GF-D8 (cell line): ENCODE measurements at regions not wholly inside any gene's neighbourhood (a gene's known extent, or its start where the extent isn't known, plus 50 kb on each side); places are given as distances from the start of the nearest gene placed in this dataset.

ENCODE experiments used
- DNase-seq: peaks from one replicate; lab custom pipeline; 2025; lab: John Stamatoyannopoulos, UW

DNA sequence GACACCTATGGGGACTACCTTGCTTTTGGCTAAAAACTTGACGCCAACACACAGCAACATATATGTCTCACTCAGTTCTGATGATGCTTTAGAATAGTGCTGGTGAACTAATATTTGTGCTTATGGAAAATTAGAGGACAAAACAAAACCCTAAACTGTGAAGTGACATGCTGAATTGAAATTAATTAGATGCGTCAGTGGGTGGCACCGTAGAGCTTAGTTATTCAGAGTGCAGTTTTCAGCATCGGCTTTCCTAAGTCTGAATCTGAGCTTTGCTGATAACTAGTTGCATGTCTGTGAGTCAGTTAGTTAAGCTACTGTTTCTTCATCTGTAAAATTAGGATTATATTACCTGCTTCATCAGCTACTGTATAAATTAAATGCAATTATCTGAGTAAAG lies 245.0 kb upstream of the SORCS1 start:
- no peak for DNase-seq

DNA sequence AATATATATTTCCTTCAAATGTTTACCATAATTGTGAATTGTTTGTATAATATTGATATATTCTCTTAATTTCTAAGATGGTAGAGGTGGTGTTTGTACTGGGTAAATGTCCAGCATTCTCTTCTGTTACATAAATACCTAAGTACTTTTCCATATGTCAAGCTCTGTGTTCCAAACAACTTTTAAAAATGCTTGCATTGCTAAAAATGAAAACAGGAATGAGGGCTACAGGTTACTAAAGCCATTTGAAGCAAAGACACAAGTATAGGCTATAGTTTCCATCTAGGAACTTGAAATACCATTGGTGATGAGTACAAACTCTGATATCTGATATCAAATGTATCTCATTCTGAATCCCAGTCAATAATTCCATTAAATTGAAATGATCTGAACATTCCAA lies 233.6 kb upstream of the SORCS1 start:
- DNase-seq: no peak

DNA sequence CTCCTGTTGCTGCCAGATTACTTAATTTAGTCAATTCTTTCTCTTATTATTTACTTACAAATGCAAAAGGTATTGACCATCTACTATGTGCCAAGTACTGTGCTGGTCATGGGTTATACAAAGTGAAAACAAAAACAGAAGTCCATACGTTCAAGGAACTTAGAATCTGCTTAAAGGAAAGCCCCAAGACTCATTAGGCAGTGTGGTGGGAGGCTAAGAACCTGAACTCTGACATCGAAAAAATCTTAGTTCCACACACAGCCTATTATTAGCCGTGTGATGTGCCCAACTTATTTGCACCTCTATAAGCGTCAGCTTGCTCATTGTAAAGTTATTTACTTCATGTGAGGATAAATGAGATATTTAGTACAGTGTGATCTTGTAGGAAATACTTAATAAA lies 227.4 kb upstream of the SORCS1 start:
- DNase-seq: no peak

DNA sequence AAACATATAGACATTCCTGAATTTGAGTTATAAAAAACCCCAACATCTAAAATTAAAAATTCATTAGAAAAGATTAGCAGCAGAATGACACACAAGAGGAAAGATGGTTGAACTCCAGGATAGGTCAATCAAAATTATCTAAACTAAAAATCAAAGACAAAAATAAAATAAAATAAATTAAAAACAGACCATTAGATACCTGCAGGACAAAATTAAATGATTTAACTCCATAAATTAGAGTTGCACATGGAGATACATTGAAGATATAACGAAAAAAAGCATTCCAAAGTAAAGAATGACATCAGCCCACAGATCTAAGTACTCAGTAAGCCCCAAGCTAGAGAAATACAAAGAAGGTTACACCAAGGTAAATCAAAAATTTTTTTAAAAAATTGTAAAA lies 226.1 kb upstream of the SORCS1 start:
- no peak for DNase-seq

DNA sequence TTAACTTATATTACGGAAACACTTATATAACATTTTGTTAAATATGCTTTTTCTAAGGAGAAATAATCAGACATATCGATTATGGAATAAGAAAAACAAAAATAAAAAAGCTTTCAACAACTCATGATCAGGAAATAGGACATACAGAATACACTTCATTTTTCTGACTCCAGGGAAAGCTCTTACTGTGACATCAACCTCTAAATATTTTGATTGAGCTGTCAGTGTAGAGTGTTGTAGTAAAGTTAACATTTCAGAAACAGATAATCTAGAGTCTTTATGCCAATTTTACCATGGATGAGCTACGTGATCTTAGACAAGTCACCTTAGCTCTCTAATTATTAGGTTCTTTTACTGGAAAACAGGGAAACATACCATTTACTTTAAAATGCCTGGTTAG lies 218.9 kb upstream of the SORCS1 start:
- no peak for DNase-seq

DNA sequence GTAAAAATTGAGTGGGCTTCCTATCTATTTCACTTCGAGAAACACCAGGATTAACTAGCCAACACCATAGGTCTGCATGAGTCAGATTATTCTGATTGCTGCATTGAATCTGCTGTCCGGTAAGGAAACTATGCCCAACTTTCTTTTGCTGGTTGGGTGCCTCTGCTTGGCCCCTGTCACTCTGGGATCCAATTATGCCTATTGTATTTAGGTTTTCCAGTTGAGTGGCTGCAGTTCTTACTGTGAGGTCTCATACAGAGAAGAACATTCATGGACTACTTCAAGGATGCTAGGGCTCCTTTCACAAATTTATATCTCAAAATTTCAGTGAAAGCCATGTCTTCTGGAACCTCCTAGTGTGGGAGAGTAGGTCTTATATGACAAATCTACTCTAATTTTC lies 215.1 kb upstream of the SORCS1 start:
- DNase-seq: no peak

DNA sequence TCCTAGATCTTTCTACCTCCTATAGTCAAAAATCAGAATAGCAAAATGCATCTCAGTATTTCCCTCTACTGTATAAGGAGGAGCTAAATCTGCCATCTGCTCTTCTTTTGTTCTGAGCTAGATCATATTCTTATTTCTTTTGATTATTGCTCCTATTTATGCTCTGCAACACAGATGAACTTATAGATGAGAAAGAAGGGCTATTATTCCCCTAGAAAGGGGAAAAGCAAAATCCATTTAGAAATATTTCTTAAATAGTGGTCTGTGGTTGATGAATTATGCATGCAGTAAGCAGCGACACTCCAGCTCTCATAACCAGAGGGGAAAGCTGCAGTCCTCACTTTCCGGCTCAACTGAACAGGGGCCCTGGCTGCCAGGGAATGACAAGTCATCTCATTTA lies 207.3 kb upstream of the SORCS1 start:
- DNase-seq: no peak

DNA sequence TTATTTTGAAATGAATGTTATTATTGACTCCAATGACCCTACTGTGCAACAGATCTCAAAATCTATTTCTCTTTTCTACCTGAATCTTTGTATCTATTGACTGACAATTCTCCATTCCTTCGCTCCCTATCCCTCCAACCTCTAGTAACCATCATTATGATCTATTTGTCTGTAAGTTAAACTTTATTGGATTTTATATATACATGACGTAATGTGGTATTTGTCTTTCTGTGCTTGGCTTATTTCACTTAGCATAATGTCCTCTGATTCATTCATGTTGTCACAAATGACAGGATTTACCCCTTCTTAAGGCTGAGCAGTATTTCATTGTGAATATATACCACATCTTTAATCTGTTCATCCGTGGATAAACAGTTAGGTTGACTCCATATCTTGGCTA lies 200.4 kb upstream of the SORCS1 start:
- DNase-seq: no peak

DNA sequence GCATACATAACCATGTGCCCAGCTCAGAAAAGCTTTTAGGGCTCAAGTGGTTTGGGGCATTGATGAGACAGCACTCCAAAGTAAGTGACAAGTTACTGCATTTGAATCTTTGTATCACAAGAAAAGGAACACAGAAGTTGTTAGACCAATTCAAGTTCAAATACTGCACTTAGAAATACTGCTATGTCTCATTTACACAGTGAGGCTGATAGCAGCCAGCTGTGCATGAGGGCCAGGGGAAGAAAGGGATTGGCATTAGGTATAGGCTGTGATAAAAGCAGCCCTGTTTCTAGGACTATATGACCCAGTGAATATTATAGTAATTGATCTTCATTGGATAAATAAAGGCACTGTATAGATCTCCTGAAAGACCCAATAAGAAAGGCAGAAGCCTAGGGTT lies 197.8 kb upstream of the SORCS1 start:
- no peak for DNase-seq

DNA sequence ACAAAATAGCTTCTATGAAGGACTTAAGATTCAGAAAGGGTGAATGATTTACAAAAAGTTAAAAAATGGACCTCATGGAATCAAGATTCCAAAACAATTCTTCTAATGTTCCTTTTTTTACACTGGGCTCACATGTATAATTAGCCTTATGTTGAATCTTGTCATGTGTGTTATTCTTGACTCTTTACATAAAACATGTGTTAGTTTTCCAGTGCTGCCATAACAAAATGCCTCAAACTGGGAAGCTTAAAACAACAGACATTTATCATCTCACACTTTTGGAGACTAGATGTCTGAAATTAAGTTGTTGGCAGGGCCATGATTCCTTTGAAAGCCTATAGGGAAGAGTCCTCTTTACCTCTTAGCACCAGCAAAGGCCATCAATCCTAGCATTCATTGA lies 192.5 kb upstream of the SORCS1 start:
- DNase-seq: no peak

DNA sequence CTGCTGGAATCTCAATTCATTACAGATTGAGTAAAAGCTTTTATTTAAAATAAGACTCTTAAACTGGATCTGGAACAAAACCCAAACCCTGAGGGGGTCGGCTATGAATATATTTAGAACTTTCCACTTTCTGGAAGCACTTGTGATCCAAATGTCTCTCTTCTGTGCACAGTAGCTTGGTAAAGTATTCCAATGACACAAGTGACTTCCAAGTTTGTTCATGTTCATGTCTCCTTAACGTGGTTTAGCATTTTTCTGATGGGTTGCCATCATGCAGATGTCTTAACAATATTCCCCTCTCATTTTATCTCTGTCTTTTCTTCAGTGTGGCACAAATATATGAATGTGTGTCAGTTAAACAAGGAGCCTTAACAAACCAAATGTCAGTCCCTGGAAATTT lies 191.9 kb upstream of the SORCS1 start:
- no peak for DNase-seq

DNA sequence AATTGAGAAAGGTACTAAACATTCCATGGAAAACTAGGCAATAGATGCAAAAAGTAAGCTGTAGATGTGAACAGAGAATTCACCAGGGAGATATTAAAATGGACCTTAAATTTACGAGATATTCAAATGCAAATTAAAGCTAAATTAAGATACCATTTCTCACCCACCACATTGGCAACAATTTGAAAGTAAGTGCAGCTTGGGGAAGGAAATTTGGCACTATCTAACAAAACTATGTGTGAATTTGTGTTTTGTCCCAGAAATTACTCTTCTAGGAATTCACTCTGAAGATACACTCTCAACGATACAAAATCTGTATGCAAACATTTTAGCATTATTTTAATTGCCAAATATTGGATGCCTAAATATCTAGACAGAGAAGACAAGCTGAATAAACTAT lies 178.2 kb upstream of the SORCS1 start:
- DNase-seq: no peak

DNA sequence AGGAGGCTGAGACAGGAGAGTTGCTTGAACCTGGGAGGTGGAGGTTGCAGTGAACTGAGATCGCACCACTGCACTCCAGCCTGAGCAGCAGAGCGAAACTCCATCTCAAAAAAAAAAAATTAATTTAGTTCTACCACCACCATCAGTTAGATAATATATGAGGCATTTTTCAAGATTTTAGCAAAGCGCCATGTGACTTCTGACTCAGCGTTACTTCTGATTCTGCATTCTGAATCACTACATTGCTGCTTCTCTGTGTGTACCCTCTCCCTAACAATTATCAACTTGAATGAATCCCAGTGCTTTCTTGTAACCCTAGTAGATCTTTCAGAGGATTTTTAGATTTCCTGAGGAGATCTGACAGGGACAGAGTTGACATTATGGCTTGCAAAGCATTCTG lies 176.8 kb upstream of the SORCS1 start:
- DNase-seq: no peak

DNA sequence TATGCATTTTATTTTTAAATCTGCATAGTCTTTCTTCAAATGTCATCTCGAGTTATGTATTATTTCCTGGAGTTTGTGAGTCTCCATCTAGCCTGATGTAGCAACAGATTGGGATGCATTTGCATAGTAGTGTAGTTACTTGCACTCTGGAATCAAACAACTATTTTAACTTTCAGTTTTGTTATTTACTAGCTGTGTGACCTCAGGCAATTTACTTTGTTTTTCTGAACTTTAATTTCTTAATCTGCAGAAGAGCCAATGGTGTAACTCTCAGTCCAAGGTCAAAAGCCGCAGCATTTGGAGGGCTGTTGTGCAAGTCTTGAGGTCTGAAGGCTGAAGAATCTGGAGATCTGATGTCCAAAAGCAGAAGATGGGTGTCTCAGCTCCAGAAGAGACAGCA lies 175.8 kb upstream of the SORCS1 start:
- no peak for DNase-seq

DNA sequence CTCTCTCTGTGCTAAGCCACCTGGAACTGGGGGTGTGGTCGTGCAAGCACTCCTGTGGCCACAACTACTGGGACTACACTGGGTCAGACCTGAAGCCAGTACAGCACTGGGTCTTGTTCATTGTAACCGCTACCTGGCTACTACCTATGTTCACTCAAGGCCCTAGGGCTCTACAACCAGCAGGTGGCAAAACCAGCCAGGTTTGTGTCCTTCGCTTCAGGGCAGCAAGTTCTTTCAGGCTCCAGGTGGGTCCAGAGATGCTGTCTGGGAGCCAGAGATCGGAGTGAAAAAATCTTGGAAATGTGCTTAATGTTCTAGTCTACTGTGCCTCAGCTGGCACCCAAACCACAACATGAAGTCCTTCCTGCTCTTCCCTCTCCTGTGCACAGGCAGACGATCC lies 171.6 kb upstream of the SORCS1 start:
- DNase-seq: no peak

DNA sequence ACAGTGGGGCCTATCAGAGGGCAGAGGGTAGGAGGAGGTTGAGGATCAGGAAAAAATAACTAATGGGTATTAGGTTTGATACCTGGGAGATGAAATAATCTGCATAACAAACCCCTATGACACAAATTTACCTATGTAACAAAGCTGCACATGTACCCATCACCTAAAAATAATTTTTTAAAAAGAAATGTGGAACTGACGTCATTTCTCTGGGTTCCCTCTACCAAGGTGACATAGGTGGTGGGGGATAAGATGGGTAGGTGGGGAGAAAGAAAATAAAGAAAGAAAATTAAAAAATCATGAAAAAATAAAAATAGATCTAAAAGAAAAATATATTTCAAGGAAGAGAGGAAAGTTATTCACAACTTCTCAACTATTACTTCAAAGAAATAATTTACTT lies 153.1 kb upstream of the SORCS1 start:
- no peak for DNase-seq

DNA sequence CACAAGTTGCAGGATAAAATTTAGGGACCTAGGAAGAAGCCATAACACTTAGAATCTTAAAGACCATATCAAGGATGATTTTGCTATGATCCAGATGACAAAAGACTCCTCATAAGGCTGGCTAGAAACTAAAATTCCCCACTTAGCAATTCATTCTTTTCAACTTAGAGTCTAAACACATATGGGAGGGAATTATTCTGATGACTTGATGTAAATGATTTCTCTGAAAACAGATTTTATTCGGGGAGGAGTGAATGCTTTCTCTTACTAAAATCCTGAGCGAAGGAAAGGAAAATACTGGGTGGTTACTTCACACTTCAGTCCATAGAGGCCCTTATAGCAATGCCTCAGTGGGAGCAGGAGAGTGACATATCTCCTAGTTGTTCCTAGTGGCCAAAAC lies 138.7 kb upstream of the SORCS1 start:
- DNase-seq: no peak

DNA sequence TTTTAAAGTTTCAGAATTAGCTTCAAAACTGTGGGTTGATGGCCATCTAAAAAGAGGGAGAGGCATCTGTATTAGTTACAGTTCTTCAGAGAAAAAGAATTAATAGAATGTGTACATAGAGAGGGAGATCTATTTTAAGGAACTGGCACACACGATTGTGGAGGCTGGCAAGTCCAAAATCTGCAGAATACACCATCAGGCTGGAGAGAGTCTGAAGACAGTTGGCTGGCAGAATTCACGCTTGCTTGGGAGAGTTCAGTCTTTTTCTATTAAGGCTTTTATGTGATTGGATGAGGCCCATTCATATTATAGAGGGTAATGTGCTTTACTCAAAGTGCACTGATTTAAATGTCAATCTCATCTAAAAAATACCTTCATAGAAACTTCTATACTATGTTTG lies 135.1 kb upstream of the SORCS1 start:
- no peak for DNase-seq

DNA sequence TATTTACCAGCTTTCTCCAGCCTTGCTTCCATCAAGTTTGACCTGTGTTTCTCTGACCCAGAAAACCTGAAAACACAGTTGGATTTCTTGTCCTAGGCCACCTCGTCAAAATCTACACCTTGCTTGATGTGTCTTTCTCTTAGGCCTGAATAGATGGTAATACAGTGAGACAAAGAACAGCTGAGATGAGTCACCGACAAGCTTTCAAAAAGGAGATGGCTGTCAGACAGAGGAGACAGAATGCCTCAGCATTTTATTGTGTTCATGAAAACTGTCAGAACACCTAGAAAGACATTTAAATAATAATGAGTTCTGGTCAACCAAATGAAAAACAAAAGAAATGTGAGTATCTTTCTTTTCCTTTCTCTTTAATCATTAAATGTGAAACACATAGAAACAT lies 119.7 kb upstream of the SORCS1 start:
- no peak for DNase-seq

DNA sequence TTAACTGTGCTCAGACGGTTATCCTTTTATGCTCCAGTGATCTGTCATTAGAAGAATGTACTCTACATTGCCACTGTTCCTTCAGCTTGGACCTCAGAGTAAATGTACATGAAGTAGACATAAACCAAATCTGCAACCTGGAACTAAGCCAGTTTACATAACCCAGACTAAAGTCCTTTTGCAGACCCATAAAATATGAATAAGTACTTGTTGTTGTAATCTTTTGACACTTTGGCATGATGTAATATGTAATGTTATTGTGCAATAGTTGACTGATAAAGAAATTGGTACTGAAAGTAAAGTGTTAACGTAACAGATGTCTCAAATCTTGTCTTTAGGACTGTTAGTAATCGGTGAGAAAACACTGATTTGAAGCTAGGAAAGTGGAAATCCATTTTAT lies 115.8 kb upstream of the SORCS1 start:
- no peak for DNase-seq

DNA sequence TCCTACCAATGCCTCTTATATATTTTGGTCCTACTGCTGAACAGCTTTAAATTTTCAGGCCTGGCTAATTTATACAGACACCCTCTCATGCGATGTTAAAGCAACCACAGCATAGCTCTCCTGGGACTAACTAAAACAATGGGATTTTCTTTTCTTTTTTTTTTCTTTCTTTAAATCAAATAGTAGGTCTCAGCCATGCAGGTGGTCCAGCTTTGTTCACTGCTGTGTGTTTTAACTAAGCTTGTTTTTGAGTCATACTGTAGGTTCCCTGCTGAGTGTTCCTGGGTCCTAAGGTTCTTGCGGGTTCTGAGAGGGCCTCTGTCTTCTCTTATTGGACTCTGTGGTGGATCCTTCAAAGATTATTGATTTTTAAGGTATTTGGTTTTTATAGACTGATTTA lies 113.1 kb upstream of the SORCS1 start:
- no peak for DNase-seq

DNA sequence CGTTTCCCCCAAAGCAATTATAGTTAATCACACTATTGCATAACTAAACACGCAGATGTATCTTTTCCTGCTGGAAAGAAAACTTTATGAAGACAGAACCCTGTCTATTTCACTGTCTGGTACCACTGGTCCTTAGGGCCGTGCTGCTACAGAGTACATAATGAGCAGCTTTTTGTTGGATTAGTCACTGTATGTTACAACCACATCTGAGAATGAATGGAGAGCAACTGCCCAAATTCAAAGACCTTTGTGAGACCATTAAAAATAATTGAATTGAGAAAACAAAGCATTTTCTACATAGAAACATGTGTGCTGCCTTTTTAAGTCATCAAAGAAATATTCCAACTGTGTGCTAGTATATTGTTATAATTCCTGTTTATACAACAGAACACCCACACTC lies 111.3 kb upstream of the SORCS1 start:
- DNase-seq: no peak

DNA sequence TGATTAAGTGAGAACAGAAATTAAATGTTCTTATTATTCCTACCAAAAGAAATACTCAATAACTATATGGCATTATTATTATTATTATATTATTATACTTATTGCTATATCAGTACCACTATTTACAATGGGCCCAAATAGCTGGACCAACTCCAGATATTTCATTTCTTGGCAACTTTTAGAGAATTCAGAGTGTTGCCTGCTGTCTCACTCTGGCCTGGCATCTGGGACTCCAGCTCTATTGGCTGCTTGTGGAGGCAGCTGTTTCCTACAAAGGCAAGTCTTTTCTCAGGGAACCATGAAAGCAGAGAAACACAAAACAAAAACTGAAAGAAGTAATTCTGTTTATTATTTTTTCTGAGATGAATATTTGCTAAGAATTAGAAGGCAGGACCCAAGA lies 105.1 kb upstream of the SORCS1 start:
- DNase-seq: no peak

DNA sequence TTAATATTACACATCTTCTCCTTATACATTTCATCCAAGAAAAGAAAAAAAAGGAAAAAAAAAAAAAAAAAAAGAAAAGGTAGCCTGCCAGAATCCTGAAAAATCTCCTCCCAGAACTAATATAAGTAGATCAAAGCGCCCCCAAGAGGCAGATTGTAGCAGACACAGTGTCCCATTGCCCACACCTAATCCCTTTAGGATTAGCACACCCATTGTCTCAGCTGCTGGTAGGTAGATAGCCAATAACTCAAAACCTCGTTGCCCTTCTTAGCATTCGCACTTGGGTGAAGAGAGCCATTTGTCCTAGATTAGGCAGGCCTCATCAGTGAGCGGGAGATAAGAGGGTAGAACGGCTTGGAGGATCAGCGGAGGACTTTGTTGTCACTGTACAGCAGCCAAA lies 100.2 kb upstream of the SORCS1 start:
- no peak for DNase-seq

DNA sequence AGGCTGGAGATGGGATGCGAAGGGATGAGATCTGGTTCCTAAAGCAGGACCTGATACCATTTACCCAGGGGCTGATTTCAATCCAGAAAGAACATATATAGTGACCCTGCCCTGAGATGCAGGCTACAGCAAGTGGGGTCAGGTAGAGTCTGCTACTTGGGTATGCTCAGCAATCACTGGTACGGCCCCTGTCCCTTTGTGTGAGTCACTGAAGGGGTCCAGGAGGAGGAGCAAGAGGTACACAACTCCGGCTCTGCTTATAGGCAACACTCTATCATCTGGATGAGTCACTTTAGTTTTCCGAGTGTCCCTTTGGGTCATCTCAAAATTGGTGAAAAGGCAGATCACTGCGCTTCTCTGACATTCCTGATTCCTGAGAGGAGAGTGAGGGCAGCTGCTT lies 79.6 kb upstream of the SORCS1 start:
- DNase-seq: no peak

DNA sequence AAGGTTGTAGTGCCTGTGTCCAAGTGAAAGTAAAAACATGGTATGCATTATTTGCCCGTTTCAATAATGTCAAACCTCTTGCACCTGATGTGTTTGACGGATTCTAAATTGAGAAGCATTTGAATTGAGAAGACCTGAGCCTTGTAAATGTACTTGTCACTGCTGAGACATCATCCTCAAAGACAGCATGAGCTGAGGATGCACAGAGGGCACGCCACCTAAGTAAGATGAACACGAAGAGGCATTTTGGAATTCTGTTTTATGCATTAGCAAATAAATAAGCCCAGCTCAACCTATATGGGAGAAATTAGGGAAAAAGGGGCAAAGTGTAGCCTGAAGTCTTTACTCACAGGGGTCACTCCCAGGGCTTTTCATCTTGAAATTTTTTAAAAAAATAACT lies 73.8 kb upstream of the SORCS1 start:
- no peak for DNase-seq
